Suprapubic skin (tissue), 4 donors: ENCODE measurements at regions not wholly inside any gene's neighbourhood (a gene's known extent, or its start where the extent isn't known, plus 50 kb on each side); places are given as distances from the start of the nearest gene placed in this dataset.

Experiments used
- CTCF ChIP-seq, 2 donors: fragments of 200-600 bp in 1 of 2; fragments of 450-650 bp in 1 of 2; sonication (generic) in 1 of 2; IDR thresholded peaks; one replicate each; pipeline ENCODE4 v1.5.1; 2016 to 2019; ENCODE audit warnings: antibody characterized with exemption in 2 of 2, mild to moderate bottlenecking in 1 of 2, moderate library complexity in 1 of 2
- POLR2A ChIP-seq, 2 donors: fragments of 450-650 bp; IDR thresholded peaks; one replicate each; pipeline ENCODE4 v1.6.1; 2017; ENCODE audit warnings: antibody characterized with exemption in 2 of 2, mild to moderate bottlenecking in 2 of 2, moderate library complexity in 2 of 2
- POLR2AphosphoS5 ChIP-seq, 3 donors: sonication (generic); formaldehyde crosslinking; IDR thresholded peaks; one replicate each; pipeline ENCODE4 v1.6.1; 2017; ENCODE audit warnings: antibody characterized with exemption in 3 of 3

GRCh38 chr5:19189176-19189575 lies 798.8 kb downstream of the CDH18 start:
- TF ChIP-seq POLR2A (IDR thresholded peaks at IDR 0.05) (no peak), POLR2AphosphoS5 (IDR thresholded peaks at IDR 0.05) (no peak), CTCF (IDR thresholded peaks at IDR 0.05) (no peak)
